GM23338 (cell line): ENCODE measurements at regions not wholly inside any gene's neighbourhood (a gene's known extent, or its start where the extent isn't known, plus 50 kb on each side); places are given as distances from the start of the nearest gene placed in this dataset.

Experiments
- ATAC-seq: fragments of 200-7000 bp; cut with Tn5 transposase; 3 replicates; pipeline ENCODE4 v1.9.1; 2020
- DNase-seq: peaks from one replicate; pipeline ENCODE4 v3.0.0-alpha.2; 2015; ENCODE audit warnings: low spot score
- H2AFZ ChIP-seq: fragments of 200-600 bp; sonication (generic); 2 replicates; pipeline ENCODE4 v1.8.0; 2016; ENCODE audit warnings: antibody characterized with exemption, mild to moderate bottlenecking, moderate library complexity
- H3F3A ChIP-seq: fragments of 200-600 bp; sonication (generic); replicated peaks from 2 replicates; pipeline ENCODE4 v1.8.0; 2017; ENCODE audit warnings: antibody characterized with exemption, mixed run types, low read depth
- H3K27ac ChIP-seq: fragments of 200-600 bp; sonication (generic); 2 replicates; pipeline ENCODE4 v1.6.1; 2016; ENCODE audit warnings: low read depth
- H3K27me3 ChIP-seq: fragments of 200-600 bp; sonication (generic); 2 replicates; pipeline ENCODE4 v1.8.0; 2016; ENCODE audit warnings: mild to moderate bottlenecking, mixed run types, moderate library complexity; ENCODE audit not compliant: insufficient read depth
- H3K36me3 ChIP-seq: fragments of 200-600 bp; sonication (generic); 2 replicates; pipeline ENCODE4 v1.8.0; 2016; ENCODE audit warnings: mild to moderate bottlenecking; ENCODE audit not compliant: insufficient read depth
- H3K4me1 ChIP-seq: fragments of 200-600 bp; sonication (generic); 2 replicates; pipeline ENCODE4 v1.8.0; 2016; ENCODE audit warnings: mild to moderate bottlenecking, moderate library complexity; ENCODE audit not compliant: insufficient read depth
- H3K4me2 ChIP-seq: fragments of 200-600 bp; sonication (generic); 2 replicates; pipeline ENCODE4 v1.7.1; 2017; ENCODE audit warnings: mixed run types
- H3K4me3 ChIP-seq: fragments of 200-600 bp; sonication (generic); 2 replicates; pipeline ENCODE4 v1.6.1; 2016; ENCODE audit warnings: mixed run types
- H3K79me2 ChIP-seq: fragments of 200-600 bp; sonication (generic); replicated peaks from 2 replicates; pipeline ENCODE4 v1.8.0; 2017; ENCODE audit warnings: mild to moderate bottlenecking; ENCODE audit not compliant: insufficient read depth
- H3K9me2 ChIP-seq: fragments of 200-600 bp; sonication (generic); 2 replicates; pipeline ENCODE4 v1.8.0; 2017; ENCODE audit not compliant: insufficient read depth
- H4K20me1 ChIP-seq: fragments of 200-600 bp; sonication (generic); replicated peaks from 2 replicates; pipeline ENCODE4 v1.8.0; 2017; ENCODE audit warnings: mild to moderate bottlenecking; ENCODE audit not compliant: insufficient read depth
- H3K27ac Mint-ChIP-seq: 2 replicates; pipeline ENCODE4 v1.8.0; 2020; ENCODE audit warnings: inconsistent platforms, mild to moderate bottlenecking, moderate library complexity, mixed read lengths
- H3K27me3 Mint-ChIP-seq: 3 replicates; pipeline ENCODE4 v1.8.0; 2022; ENCODE audit warnings: low read depth, mild to moderate bottlenecking, moderate library complexity, mixed read lengths, inconsistent platforms; ENCODE audit not compliant: insufficient read depth, poor library complexity
- H3K36me3 Mint-ChIP-seq: 3 replicates; pipeline ENCODE4 v1.8.0; 2021; ENCODE audit warnings: low read depth, mild to moderate bottlenecking, inconsistent platforms, moderate library complexity, mixed read lengths
- H3K4me1 Mint-ChIP-seq: 3 replicates; pipeline ENCODE4 v1.8.0; 2020; ENCODE audit warnings: mild to moderate bottlenecking, inconsistent platforms, mixed read lengths
- H3K4me3 Mint-ChIP-seq: 3 replicates; pipeline ENCODE4 v1.8.0; 2021; ENCODE audit warnings: moderate library complexity, mild to moderate bottlenecking, inconsistent platforms, mixed read lengths
- H3K9me3 Mint-ChIP-seq: 3 replicates; pipeline ENCODE4 v1.8.0; 2020; ENCODE audit warnings: moderate library complexity, mild to moderate bottlenecking, inconsistent platforms, mixed read lengths
- CREB1 ChIP-seq: fragments of 250-450 bp; sonication (Bioruptor Pico); IDR thresholded peaks from 2 replicates; pipeline ENCODE4 v1.5.0; 2020; ENCODE audit warnings: low read depth, mild to moderate bottlenecking, moderate library complexity
- EZH2 ChIP-seq: fragments of 200-600 bp; sonication (generic); IDR thresholded peaks from one replicate; pipeline ENCODE4 v1.8.0; 2017; ENCODE audit warnings: antibody characterized with exemption, mild to moderate bottlenecking, low read depth; ENCODE audit not compliant: unreplicated experiment
- EZH2phosphoT487 ChIP-seq: fragments of 200-600 bp; sonication (generic); IDR thresholded peaks from one replicate; pipeline ENCODE4 v1.8.1; 2018; ENCODE audit warnings: antibody characterized with exemption; ENCODE audit not compliant: unreplicated experiment
- JUNB ChIP-seq: IDR thresholded peaks from one replicate; pipeline ENCODE4 v1.6.1; 2016; ENCODE audit warnings: antibody characterized with exemption; ENCODE audit not compliant: unreplicated experiment
- NANOG ChIP-seq: IDR thresholded peaks from 2 replicates; pipeline ENCODE4 v1.6.1; 2016; ENCODE audit warnings: antibody characterized with exemption, borderline replicate concordance
- POLR2AphosphoS5 ChIP-seq: IDR thresholded peaks from 2 replicates; pipeline ENCODE4 v1.6.1; 2016; ENCODE audit warnings: antibody characterized with exemption, low read depth
- STAT1 ChIP-seq: IDR thresholded peaks from one replicate; pipeline ENCODE4 v1.6.1; 2016; ENCODE audit warnings: antibody characterized with exemption; ENCODE audit not compliant: unreplicated experiment
- ZNF114 ChIP-seq: fragments of 250-450 bp; sonication (Bioruptor Pico); IDR thresholded peaks from 2 replicates; pipeline ENCODE4 v1.5.0; 2020; ENCODE audit warnings: mild to moderate bottlenecking, moderate library complexity
- ZNF331 ChIP-seq: fragments of 250-450 bp; sonication (Bioruptor Pico); IDR thresholded peaks from 2 replicates; pipeline ENCODE4 v1.5.0; 2020; ENCODE audit warnings: low read depth, mild to moderate bottlenecking, moderate library complexity
- TF ChIP-seq, protein P1 (sequence below): IDR thresholded peaks from one replicate; pipeline ENCODE4 v1.6.1; 2018; ENCODE audit warnings: antibody characterized with exemption; ENCODE audit not compliant: unreplicated experiment
- TF ChIP-seq, protein P2 (sequence below), 2 experiments: fragments of 200-600 bp in 1 of 2; sonication (generic) in 1 of 2; conservative IDR thresholded peaks; 2 replicates each; pipeline versions ENCODE4 v1.5.1 to v1.6.1; 2016 to 2017; ENCODE audit warnings: antibody characterized with exemption in 2 of 2, low read depth in 2 of 2, mild to moderate bottlenecking in 2 of 2, moderate library complexity in 1 of 2
- TF ChIP-seq, protein P3 (sequence below): IDR thresholded peaks from 2 replicates; pipeline ENCODE4 v1.6.1; 2016; ENCODE audit warnings: antibody characterized with exemption
- TF ChIP-seq, protein P4 (sequence below): fragments of 250-450 bp; sonication (Bioruptor Pico); IDR thresholded peaks from 2 replicates; pipeline ENCODE4 v1.5.0; 2020; ENCODE audit warnings: mild to moderate bottlenecking, moderate library complexity

DNA sequence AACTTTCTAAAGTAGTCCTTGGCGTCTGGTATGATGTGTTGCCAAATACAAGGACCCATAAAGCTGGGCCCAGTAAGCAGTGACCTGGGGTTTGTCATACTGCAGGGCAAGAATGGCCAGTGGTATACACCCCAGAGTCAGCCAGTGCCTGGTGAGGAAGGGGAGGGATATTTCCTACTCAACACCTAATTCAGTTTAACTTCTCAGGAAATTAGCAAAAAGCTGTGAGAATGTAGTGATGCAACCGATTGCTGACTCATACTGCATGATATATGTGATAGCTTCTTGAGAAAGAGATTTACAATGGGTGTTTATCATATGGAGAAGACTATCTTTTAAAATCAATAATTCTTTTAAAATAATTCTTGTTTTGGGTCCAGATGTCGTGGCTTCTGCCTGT is 889.3 kb upstream of the CELF2 start:
- Mint-ChIP-seq H3K4me3 (no peak overlapping the region), H3K36me3 (peaks cover 4% of the 10 kb centered on the region; the same call in 1 of the 3 replicates), H3K27ac (no peak overlapping the region; the same call in 1 of the 2 replicates), H3K4me1 (no peaks in the 10 kb centered on the region), H3K9me3 (peaks cover 4% of the 10 kb centered on the region), H3K27me3 (no peaks in the 10 kb centered on the region)
- no peaks in the 10 kb centered on the region for H3K27me3 ChIP-seq
- H3K4me2 ChIP-seq = no peak overlapping the region
- no peaks in the 10 kb centered on the region for H3K36me3 ChIP-seq
- TF ChIP-seq, protein P1, sequence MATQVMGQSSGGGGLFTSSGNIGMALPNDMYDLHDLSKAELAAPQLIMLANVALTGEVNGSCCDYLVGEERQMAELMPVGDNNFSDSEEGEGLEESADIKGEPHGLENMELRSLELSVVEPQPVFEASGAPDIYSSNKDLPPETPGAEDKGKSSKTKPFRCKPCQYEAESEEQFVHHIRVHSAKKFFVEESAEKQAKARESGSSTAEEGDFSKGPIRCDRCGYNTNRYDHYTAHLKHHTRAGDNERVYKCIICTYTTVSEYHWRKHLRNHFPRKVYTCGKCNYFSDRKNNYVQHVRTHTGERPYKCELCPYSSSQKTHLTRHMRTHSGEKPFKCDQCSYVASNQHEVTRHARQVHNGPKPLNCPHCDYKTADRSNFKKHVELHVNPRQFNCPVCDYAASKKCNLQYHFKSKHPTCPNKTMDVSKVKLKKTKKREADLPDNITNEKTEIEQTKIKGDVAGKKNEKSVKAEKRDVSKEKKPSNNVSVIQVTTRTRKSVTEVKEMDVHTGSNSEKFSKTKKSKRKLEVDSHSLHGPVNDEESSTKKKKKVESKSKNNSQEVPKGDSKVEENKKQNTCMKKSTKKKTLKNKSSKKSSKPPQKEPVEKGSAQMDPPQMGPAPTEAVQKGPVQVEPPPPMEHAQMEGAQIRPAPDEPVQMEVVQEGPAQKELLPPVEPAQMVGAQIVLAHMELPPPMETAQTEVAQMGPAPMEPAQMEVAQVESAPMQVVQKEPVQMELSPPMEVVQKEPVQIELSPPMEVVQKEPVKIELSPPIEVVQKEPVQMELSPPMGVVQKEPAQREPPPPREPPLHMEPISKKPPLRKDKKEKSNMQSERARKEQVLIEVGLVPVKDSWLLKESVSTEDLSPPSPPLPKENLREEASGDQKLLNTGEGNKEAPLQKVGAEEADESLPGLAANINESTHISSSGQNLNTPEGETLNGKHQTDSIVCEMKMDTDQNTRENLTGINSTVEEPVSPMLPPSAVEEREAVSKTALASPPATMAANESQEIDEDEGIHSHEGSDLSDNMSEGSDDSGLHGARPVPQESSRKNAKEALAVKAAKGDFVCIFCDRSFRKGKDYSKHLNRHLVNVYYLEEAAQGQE = no peak
- TF ChIP-seq ZNF114 (CRISPR knock-in tag) = no peak
- no peak for TF ChIP-seq CREB1 (CRISPR knock-in tag)
- TF ChIP-seq, protein P2, sequence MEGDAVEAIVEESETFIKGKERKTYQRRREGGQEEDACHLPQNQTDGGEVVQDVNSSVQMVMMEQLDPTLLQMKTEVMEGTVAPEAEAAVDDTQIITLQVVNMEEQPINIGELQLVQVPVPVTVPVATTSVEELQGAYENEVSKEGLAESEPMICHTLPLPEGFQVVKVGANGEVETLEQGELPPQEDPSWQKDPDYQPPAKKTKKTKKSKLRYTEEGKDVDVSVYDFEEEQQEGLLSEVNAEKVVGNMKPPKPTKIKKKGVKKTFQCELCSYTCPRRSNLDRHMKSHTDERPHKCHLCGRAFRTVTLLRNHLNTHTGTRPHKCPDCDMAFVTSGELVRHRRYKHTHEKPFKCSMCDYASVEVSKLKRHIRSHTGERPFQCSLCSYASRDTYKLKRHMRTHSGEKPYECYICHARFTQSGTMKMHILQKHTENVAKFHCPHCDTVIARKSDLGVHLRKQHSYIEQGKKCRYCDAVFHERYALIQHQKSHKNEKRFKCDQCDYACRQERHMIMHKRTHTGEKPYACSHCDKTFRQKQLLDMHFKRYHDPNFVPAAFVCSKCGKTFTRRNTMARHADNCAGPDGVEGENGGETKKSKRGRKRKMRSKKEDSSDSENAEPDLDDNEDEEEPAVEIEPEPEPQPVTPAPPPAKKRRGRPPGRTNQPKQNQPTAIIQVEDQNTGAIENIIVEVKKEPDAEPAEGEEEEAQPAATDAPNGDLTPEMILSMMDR (conservative IDR thresholded peaks at IDR 0.05; ENCODE audit: low read depth in 2 of 2) = no peak
- no peak for TF ChIP-seq STAT1
- no peak for TF ChIP-seq ZNF331 (CRISPR knock-in tag)
- TF ChIP-seq EZH2 = no peak
- TF ChIP-seq JUNB = no peak
- TF ChIP-seq, protein P3, sequence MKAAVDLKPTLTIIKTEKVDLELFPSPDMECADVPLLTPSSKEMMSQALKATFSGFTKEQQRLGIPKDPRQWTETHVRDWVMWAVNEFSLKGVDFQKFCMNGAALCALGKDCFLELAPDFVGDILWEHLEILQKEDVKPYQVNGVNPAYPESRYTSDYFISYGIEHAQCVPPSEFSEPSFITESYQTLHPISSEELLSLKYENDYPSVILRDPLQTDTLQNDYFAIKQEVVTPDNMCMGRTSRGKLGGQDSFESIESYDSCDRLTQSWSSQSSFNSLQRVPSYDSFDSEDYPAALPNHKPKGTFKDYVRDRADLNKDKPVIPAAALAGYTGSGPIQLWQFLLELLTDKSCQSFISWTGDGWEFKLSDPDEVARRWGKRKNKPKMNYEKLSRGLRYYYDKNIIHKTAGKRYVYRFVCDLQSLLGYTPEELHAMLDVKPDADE = no peak
- TF ChIP-seq EZH2phosphoT487 = no peak
- TF ChIP-seq NANOG = no peak
- TF ChIP-seq, protein P4, sequence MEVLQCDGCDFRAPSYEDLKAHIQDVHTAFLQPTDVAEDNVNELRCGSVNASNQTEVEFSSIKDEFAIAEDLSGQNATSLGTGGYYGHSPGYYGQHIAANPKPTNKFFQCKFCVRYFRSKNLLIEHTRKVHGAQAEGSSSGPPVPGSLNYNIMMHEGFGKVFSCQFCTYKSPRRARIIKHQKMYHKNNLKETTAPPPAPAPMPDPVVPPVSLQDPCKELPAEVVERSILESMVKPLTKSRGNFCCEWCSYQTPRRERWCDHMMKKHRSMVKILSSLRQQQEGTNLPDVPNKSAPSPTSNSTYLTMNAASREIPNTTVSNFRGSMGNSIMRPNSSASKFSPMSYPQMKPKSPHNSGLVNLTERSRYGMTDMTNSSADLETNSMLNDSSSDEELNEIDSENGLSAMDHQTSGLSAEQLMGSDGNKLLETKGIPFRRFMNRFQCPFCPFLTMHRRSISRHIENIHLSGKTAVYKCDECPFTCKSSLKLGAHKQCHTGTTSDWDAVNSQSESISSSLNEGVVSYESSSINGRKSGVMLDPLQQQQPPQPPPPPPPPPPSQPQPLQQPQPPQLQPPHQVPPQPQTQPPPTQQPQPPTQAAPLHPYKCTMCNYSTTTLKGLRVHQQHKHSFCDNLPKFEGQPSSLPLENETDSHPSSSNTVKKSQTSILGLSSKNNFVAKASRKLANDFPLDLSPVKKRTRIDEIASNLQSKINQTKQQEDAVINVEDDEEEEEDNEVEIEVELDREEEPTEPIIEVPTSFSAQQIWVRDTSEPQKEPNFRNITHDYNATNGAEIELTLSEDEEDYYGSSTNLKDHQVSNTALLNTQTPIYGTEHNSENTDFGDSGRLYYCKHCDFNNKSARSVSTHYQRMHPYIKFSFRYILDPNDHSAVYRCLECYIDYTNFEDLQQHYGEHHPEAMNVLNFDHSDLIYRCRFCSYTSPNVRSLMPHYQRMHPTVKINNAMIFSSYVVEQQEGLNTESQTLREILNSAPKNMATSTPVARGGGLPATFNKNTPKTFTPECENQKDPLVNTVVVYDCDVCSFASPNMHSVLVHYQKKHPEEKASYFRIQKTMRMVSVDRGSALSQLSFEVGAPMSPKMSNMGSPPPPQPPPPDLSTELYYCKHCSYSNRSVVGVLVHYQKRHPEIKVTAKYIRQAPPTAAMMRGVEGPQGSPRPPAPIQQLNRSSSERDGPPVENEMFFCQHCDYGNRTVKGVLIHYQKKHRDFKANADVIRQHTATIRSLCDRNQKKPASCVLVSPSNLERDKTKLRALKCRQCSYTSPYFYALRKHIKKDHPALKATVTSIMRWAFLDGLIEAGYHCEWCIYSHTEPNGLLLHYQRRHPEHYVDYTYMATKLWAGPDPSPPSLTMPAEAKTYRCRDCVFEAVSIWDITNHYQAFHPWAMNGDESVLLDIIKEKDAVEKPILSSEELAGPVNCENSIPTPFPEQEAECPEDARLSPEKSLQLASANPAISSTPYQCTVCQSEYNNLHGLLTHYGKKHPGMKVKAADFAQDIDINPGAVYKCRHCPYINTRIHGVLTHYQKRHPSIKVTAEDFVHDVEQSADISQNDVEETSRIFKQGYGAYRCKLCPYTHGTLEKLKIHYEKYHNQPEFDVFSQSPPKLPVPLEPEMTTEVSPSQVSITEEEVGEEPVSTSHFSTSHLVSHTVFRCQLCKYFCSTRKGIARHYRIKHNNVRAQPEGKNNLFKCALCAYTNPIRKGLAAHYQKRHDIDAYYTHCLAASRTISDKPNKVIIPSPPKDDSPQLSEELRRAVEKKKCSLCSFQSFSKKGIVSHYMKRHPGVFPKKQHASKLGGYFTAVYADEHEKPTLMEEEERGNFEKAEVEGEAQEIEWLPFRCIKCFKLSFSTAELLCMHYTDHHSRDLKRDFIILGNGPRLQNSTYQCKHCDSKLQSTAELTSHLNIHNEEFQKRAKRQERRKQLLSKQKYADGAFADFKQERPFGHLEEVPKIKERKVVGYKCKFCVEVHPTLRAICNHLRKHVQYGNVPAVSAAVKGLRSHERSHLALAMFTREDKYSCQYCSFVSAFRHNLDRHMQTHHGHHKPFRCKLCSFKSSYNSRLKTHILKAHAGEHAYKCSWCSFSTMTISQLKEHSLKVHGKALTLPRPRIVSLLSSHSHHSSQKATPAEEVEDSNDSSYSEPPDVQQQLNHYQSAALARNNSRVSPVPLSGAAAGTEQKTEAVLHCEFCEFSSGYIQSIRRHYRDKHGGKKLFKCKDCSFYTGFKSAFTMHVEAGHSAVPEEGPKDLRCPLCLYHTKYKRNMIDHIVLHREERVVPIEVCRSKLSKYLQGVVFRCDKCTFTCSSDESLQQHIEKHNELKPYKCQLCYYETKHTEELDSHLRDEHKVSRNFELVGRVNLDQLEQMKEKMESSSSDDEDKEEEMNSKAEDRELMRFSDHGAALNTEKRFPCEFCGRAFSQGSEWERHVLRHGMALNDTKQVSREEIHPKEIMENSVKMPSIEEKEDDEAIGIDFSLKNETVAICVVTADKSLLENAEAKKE (CRISPR knock-in tag) = no peak
- no peak for TF ChIP-seq POLR2AphosphoS5
- ATAC-seq (no peak), DNase-seq (no peak)
- H4K20me1 ChIP-seq = no peaks in the 10 kb centered on the region
- H3F3A ChIP-seq = no peaks in the 10 kb centered on the region
- H3K4me1 ChIP-seq = no peaks in the 10 kb centered on the region
- no peak overlapping the region for H3K4me3 ChIP-seq
- no peaks in the 10 kb centered on the region for H3K79me2 ChIP-seq
- no peak overlapping the region for H3K27ac ChIP-seq
- peak overlapping the region; percentile 88 for H2AFZ ChIP-seq
- H3K9me2 ChIP-seq = peaks cover 4% of the 10 kb centered on the region; the same call in 1 of the 2 replicates
